OCI-M1 (cell line): ENCODE measurements at regions not wholly inside any gene's neighbourhood (a gene's known extent, or its start where the extent isn't known, plus 50 kb on each side); places are given as distances from the start of the nearest gene placed in this dataset.
A peak's percentile ranks its signal among the peaks of the same experiment; 100 is the strongest.

Experiments used
- DNase-seq: peaks from one replicate; lab custom pipeline; 2025; lab: John Stamatoyannopoulos, UW

DNA sequence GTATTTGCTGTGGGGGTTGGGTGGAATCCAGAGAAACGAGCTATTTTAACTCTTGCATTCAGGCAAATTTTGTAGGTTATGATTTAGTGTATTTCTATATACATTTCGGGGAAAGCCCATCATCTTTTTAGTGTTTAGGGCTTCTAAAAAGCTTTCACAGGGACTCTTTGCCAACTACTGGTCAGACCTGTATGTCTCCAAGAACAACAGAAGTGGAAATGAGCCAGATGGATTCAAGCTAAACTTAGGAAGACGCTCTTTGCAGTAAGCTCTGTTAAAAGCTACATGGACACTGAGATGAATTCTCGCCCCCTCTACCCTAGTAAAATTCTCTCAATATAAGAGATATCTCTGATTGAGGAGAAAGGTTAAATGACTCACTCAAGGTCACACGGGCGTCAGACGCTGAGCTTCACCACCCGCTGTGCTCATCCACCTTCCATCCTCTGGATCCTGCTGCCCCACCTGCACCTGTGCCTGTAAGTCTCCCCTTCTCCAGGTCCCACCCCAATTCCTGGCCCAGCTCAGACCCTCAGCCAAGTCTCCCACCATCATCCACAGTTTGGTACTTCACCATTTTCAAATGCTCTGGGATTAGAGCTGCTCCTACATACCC is 85.6 kb downstream of the MARCHF4 start:
- DNase-seq: peak; percentile 6

DNA sequence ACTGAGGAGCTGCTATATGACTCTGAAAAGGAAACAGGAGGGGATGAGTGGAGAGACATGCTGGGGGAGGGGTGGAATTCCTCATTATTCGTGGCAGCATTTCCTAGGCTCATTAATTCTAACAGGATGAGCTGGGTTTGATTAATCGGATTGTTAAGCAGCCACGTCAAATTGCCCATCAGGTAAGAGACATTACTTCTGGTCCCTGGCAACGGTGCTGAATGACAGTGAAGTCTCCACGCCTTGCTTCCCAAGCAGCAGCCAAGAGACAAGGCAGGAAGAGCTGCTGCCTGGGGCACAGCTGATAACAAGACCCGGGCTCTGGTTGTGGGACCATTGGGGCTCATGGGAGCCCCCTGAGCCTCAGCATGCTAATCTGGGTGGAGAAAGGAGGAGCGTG is 86.6 kb downstream of the MARCHF4 start:
- DNase-seq: no peak

DNA sequence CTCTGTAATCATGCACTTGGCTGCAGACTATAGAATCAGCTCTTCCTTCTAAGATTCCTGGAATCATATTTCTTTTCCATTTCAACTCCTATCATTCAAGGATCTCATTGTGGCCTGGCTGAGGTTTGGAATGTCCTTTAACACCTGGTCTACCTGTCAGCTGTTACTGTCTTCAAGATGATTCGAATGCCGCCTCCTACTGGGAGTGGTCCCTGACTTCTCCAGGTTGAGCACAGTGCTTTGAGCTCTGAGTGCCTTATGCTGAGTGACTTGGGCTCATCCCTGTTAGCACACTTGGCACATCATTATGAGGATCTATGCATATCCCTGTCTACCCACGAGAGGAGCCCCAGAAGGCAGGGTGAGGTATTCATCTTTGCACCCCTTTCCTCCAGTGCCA is 87.6 kb downstream of the MARCHF4 start:
- no peak for DNase-seq

DNA sequence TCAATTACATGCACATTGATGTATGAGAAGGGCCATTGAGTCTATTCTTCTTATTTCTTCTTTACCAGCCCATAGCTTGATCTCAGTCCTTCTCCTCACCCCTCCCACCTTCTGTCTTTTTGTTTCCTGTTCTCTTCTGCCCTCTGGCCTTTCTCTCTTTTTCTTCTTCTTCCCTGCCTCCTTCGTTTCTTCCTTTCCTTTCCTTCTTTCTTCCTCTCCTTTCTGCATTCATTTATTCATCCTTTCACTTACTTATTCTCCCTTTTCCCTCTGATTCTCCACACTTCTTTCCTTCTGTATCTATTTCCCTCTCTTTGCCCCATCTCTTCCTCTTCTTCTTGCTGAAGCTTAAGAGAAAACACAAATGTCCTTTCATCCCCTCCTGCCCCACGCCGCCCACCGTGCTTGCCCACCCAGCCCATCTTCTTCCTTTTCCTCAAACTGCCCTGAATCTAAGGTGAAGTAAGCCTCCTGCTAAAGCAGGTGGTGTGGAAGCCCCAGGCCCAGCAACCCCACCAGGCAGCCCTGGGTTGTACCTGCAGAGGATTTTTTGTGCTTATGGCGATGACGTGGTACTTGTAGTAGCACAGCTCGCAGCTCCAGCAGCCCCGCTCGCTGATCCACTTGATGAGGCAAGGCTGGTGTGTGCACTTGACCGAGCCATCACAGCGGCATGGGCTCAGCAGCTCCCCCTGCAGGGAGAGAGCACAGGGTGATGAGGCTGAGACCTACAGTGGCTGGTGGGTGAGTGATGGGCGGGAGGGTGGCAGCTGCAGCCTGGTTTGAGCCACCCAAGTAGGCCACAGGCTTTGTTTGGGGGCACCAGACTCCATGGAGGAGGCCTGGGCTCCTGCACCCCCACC is 89.0 kb downstream of the MARCHF4 start:
- peak; percentile 64 for DNase-seq

DNA sequence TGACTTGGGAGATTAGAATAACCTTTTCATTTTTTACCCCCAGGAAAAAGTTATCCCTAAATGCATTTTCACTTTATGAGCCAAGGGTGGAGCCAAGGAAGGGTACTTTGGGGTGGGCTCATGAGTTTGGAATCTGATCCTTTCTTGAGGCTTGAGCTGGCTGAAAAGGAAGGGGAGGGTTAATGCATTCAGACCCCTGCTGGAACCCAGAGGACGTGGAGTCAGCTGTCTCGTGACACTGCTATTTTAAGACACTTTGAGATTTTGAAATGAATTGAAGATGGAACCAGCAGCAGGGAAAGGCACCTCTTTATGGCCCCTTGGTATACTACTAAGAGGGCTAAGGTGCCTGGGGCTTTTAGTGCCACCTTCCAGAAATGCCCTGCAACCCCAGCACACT is 90.4 kb downstream of the MARCHF4 start:
- DNase-seq: no peak

DNA sequence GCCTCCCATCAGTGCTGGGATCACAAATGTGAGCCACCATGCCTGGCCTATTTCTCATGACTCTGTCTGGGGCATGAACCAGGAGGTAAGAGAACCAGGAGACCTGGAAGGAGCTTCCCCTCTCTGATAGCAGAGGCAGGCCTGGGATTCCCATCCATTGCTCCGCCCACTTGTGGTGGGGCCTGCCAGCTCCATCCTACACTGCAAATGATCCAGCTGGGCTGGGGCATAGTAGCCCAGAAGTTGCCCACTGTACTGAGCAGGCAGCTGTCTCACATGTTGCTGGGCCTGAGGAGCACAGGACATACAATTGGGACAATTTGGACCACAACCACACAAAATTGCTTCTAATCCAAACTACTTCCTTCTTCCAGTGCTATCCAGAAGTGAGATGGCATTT is 91.0 kb downstream of the MARCHF4 start:
- DNase-seq: no peak

DNA sequence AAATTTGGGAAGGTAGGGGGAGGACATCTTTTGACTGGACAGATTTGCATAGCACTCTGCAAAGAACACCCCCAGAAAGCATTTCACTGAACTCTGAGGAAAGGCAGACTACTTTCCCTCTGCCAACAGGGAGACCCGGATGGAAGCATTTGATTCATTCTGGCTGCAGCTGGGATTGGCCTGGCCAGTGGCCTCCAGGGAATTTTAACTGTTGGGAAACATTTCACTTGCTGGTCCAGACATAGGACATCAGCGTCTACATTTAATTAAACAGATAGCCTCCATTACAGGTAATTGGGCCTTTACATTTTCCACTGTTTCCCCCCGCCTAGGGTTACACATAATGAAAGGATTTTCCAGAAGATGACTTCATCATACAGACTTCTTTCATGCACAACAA is 92.8 kb downstream of the MARCHF4 start:
- no peak for DNase-seq

DNA sequence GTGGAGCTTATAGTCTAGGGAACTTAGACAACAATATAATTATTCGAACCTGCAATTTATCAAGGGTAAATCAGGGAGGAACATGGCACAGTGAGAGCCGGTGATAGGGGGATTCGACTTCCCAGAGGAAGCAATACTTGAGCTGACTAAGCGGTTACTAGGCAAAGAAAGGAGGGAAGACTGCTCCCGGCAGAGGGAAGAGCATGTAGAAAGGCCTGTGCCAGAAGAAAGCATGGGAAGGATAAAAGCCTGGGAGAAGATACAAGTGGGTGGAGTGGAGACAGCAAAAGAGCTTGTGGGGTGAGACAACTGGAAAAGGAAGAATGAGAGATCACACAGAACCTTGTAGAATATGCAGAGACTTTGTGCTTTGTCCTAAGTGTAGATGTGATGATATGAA is 93.3 kb downstream of the MARCHF4 start:
- no peak for DNase-seq

DNA sequence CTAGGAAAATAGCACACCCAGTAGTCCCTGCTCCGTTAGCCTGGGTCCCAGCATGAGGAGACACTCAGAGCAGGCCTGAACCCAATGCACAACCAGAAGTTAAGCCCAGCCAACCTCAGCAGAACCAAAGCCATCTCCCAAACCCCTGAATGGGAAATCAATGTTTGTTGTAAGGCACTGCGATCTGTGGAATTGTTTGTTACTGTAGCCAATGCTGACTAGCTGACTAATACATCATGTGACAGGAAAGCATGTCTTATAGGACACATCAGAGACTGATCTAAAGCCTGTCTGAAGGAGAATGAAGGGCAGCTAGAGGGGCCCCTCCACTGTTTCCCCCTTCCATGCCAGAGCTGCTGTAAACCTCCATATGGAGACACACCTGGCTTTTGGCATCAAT is 96.4 kb downstream of the MARCHF4 start:
- DNase-seq: no peak

DNA sequence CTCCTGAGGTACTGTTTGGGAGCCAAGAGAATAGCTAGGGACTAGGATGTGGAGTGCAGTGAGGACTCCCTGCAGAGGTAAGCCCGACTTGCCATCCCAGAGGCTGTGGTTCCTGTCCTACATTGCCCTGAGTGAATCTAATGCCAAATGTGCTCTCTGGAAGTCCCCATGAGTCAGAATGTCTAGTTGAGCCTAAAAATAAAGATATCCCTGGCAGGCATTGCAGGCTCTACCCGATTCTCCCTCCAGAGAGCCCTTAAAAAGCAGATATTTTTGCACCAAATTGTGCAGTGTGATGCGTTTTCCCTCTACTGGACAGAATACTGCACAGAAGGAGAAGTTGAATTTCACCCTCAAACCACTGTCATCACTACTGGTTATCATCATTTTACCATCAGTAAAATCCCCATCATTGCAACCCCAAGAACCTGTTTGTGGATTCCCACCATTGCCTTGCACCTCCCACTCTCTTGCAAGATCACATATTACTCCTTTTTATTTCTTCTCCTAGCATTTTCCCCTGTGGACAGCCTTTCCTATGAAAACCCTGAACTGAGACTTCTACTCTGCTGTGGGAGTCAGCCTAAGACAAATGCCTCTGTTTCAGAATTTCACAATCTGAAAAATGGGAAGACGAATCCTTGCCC is 98.0 kb downstream of the MARCHF4 start:
- DNase-seq: peak; percentile 30

DNA sequence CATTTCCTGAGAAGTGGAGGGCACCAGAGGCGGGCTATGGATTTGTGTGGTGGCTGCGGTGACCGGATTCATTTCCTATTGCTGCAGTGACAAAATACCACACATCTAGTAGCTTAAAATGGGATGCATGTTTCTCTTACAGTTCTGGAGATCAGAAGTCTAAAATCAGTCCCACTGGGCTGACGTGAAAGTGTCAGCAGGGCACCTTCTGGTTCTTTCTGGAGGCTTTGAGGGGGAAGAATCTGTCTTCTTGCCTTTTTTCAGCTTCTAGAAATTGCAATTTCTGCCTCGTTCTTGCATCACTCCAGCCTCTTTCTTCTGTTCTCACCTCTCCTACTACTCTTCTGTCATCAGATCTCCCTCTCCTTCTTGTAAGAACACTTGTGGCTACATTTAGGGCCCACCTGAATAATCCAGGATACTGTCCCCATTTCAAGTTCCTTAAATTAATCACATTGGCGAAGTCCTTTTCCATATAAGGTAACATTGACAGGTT is 111.2 kb downstream of the MARCHF4 start:
- peak; percentile 43 for DNase-seq

DNA sequence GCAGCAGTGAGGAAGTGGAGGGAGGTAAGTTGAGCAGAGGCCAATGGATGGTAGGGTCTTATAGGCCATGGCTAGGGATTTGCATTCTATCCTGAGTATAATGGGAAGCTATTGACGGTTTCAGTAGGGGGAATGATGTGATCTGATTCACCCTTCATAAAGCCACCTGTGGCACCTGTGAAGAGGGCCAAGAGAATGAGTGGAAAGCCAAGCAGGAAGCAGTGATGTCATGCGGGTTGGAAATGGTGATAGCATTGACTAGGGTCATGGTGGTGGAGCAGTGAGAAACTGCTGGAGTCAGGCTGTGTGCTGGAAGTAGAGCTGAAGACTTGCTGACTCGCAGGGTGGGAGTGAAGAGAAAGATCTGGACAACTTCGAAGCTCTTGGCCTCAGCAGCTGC is 111.7 kb downstream of the MARCHF4 start:
- no peak for DNase-seq

DNA sequence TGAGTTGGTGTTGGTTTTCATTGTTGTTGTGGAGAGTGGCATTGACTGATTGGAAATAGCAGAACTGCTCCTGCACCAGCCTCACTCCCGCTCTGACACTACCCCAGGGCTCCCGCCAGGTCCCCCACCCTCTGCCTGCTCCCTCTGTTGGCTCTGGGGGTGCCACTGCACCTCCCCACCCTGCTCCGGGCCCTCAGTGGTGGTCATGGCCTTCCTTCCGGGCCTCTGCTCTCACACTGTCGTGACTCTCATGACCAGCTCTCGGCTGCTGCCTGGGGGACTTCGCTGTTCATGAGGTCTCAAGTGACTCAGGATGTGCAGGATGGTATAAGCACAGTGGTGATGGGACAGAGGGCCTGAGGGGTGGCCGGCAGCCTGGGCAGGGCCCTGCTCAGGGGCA is 113.2 kb downstream of the MARCHF4 start:
- DNase-seq: no peak

DNA sequence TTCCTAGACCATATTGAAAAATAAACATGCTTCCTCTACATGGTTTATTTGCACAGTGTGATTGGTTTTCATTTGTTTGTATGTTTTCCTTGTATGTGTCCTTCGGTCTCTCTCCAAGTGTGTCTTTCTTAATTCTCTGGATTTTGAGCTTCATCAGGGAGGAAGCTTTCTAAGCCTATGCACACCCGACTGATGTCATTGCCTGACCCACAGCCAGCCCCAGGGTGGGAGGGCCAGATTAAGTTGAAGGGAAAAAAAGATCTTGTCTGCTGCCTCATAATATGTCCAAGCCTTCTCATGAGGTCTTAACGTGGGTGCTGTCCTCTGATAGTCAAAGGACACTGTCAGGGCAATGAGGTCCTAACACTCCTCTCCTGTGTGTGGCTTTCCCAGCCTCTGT is 115.2 kb downstream of the MARCHF4 start:
- DNase-seq: peak; percentile 54
